H9 (cell line): ENCODE measurements at regions not wholly inside any gene's neighbourhood (a gene's known extent, or its start where the extent isn't known, plus 50 kb on each side); places are given as distances from the start of the nearest gene placed in this dataset.

ENCODE experiments used
- DNase-seq: peaks from one replicate; pipeline ENCODE4 v3.0.0-alpha.2; 2017
- H2AFZ ChIP-seq: one replicate; pipeline ENCODE4 v1.6.1; 2013; ENCODE audit warnings: mild to moderate bottlenecking, low read length, control low read depth, moderate library complexity
- H2AK5ac ChIP-seq: 2 replicates; pipeline ENCODE4 v1.6.1; 2013; ENCODE audit warnings: low read length, control low read depth, mixed read lengths; ENCODE audit not compliant: insufficient read length
- H2BK120ac ChIP-seq: one replicate; pipeline ENCODE4 v1.6.1; 2013; ENCODE audit warnings: low read depth, mild to moderate bottlenecking, low read length, control low read depth, inconsistent platforms; ENCODE audit not compliant: poor library complexity, severe bottlenecking
- H2BK12ac ChIP-seq: 2 replicates; pipeline ENCODE4 v1.6.1; 2013; ENCODE audit warnings: low read length, control low read depth, mixed read lengths, low read depth; ENCODE audit not compliant: insufficient read length
- H2BK15ac ChIP-seq: 2 replicates; pipeline ENCODE4 v1.6.1; 2013; ENCODE audit warnings: low read depth, low read length, control low read depth
- H2BK20ac ChIP-seq: one replicate; pipeline ENCODE4 v1.6.1; 2013; ENCODE audit warnings: low read depth, mild to moderate bottlenecking, low read length, control low read depth, inconsistent platforms; ENCODE audit not compliant: poor library complexity, severe bottlenecking
- H2BK5ac ChIP-seq: 2 replicates; pipeline ENCODE4 v1.6.1; 2013; ENCODE audit warnings: low read length, control low read depth, mixed read lengths; ENCODE audit not compliant: insufficient read length
- H3K14ac ChIP-seq: 2 replicates; pipeline ENCODE4 v1.6.1; 2013; ENCODE audit warnings: low read length, control low read depth; ENCODE audit not compliant: insufficient read depth
- H3K18ac ChIP-seq: 2 replicates; pipeline ENCODE4 v1.6.1; 2013; ENCODE audit warnings: low read depth, mild to moderate bottlenecking, mixed read lengths, low read length, control low read depth; ENCODE audit not compliant: insufficient read length
- H3K23ac ChIP-seq: 2 replicates; pipeline ENCODE4 v1.6.1; 2013; ENCODE audit warnings: low read length, control low read depth, mixed read lengths, low read depth; ENCODE audit not compliant: insufficient read length
- H3K23me2 ChIP-seq: 2 replicates; pipeline ENCODE4 v1.6.1; 2013; ENCODE audit warnings: low read depth, mild to moderate bottlenecking, mixed read lengths, low read length, control low read depth; ENCODE audit not compliant: insufficient read length, poor library complexity, severe bottlenecking
- H3K27ac ChIP-seq: 2 replicates; pipeline ENCODE4 v1.5.1; 2013; ENCODE audit warnings: low read length, control low read depth, mixed read lengths, low read depth; ENCODE audit not compliant: insufficient read length
- H3K27me3 ChIP-seq: 2 replicates; pipeline ENCODE4 v1.6.1; 2013; ENCODE audit warnings: low read length, control low read depth, inconsistent platforms; ENCODE audit not compliant: insufficient read depth
- H3K4ac ChIP-seq: 2 replicates; pipeline ENCODE4 v1.6.1; 2013; ENCODE audit warnings: low read depth, mild to moderate bottlenecking, control low read depth, inconsistent platforms, low read length, moderate library complexity
- H3K4me1 ChIP-seq: 2 replicates; pipeline ENCODE4 v1.6.1; 2013; ENCODE audit warnings: low read length, control low read depth, inconsistent platforms; ENCODE audit not compliant: insufficient read depth
- H3K4me2 ChIP-seq: 2 replicates; pipeline ENCODE4 v1.6.1; 2013; ENCODE audit warnings: low read length, control low read depth, mixed read lengths; ENCODE audit not compliant: insufficient read length, insufficient read depth
- H3K56ac ChIP-seq: 2 replicates; pipeline ENCODE4 v1.6.1; 2013; ENCODE audit warnings: low read depth, mild to moderate bottlenecking, mixed read lengths, low read length, control low read depth; ENCODE audit not compliant: insufficient read length
- H3K79me1 ChIP-seq: 2 replicates; pipeline ENCODE4 v1.6.1; 2013; ENCODE audit warnings: low read depth, mild to moderate bottlenecking, moderate library complexity, low read length, control low read depth, inconsistent platforms; ENCODE audit not compliant: insufficient read depth, poor library complexity, severe bottlenecking
- H3K79me2 ChIP-seq: 2 replicates; pipeline ENCODE4 v1.6.1; 2013; ENCODE audit warnings: low read length, control low read depth, inconsistent platforms; ENCODE audit not compliant: insufficient read depth
- H3K9ac ChIP-seq: 2 replicates; pipeline ENCODE4 v1.6.1; 2013; ENCODE audit warnings: low read length, control low read depth, mixed read lengths; ENCODE audit not compliant: insufficient read length; ENCODE audit errors: extremely low read depth
- H3K9me3 ChIP-seq: one replicate; pipeline ENCODE4 v1.6.1; 2013; ENCODE audit warnings: low read depth, low read length, inconsistent platforms; ENCODE audit not compliant: control insufficient read depth
- H3T11ph ChIP-seq: one replicate; pipeline ENCODE4 v1.6.1; 2013; ENCODE audit warnings: mild to moderate bottlenecking, low read length, control low read depth, inconsistent platforms
- H4K20me1 ChIP-seq: one replicate; pipeline ENCODE4 v1.6.1; 2013; ENCODE audit not compliant: control insufficient read depth, insufficient read length, insufficient read depth
- H4K5ac ChIP-seq: 2 replicates; pipeline ENCODE4 v1.6.1; 2013; ENCODE audit warnings: low read depth, mild to moderate bottlenecking, mixed read lengths, low read length, control low read depth; ENCODE audit not compliant: insufficient read length
- H4K8ac ChIP-seq: replicated peaks from 2 replicates; pipeline ENCODE4 v1.6.1; 2013; ENCODE audit warnings: low read length, control low read depth, mixed read lengths, low read depth; ENCODE audit not compliant: insufficient read length
- H4K91ac ChIP-seq: 2 replicates; pipeline ENCODE4 v1.6.1; 2013; ENCODE audit warnings: low read depth, mild to moderate bottlenecking, moderate library complexity, mixed read lengths, low read length, control low read depth; ENCODE audit not compliant: insufficient read length
- H3K27ac Mint-ChIP-seq, 3 experiments: 2 replicates in 2 of 3; 3 replicates in 1 of 3; pipeline ENCODE4 v1.8.0; 2020 to 2021; ENCODE audit warnings: mixed read lengths in 3 of 3, mild to moderate bottlenecking in 1 of 3, moderate library complexity in 1 of 3
- H3K27me3 Mint-ChIP-seq: 2 replicates; pipeline ENCODE4 v1.8.0; 2021; ENCODE audit warnings: low read depth, mild to moderate bottlenecking, moderate library complexity, mixed read lengths
- H3K36me3 Mint-ChIP-seq, 3 experiments: 2 replicates in 2 of 3; 3 replicates in 1 of 3; pipeline ENCODE4 v1.8.0; 2020 to 2021; ENCODE audit warnings: low read depth in 3 of 3, mixed read lengths in 3 of 3; ENCODE audit not compliant: insufficient read depth in 1 of 3
- H3K4me1 Mint-ChIP-seq, 2 experiments: 2 replicates each; pipeline ENCODE4 v1.8.0; 2020; ENCODE audit warnings: mixed read lengths in 2 of 2
- H3K4me3 Mint-ChIP-seq, 2 experiments: 2 replicates in 1 of 2; 3 replicates in 1 of 2; pipeline ENCODE4 v1.8.0; 2020 to 2021; ENCODE audit warnings: mild to moderate bottlenecking in 2 of 2, mixed read lengths in 2 of 2, moderate library complexity in 1 of 2
- H3K9me3 Mint-ChIP-seq, 2 experiments: 2 replicates in 1 of 2; 3 replicates in 1 of 2; pipeline ENCODE4 v1.8.0; 2020; ENCODE audit warnings: mild to moderate bottlenecking in 2 of 2, mixed read lengths in 2 of 2, moderate library complexity in 1 of 2
- WGBS: extraction: QIAGEN DNeasy Blood & Tissue Kit; methylation state at CpG from one replicate; pipeline ENCODE4 v1.1.7; 2013; ENCODE audit warnings: missing lambda C conversion rate, low lambda C conversion rate, mixed read lengths; ENCODE audit not compliant: insufficient read length; ENCODE audit errors: extremely low coverage; 5-methylcytosine and 5-hydroxymethylcytosine counted together
- TF ChIP-seq, protein P1 (sequence below): fragments of 200-600 bp; sonication (generic); conservative IDR thresholded peaks from 3 replicates; pipeline ENCODE4 v1.8.0; 2021; ENCODE audit warnings: antibody characterized with exemption, mild to moderate bottlenecking

DNA sequence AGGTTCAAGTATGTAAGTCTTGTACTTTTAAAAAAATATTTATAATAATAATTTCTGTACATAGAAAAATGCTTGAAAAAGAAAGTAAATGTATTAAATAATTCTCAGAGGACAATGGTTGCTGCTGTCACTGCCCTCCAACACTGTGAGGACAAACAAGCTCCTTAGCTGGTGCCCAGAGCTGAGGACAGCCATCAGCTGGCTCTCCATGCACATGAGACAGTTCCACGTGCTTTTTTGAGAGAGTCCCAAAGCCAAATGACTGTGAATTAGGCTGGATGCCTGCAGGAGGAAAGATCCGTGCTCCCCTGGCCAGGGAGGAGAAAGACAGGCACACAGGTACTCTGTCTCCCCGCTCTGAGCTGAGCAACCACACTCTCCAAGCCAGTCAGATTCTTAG lies 115.5 kb upstream of the IRX5 start:
- TF ChIP-seq, protein P1, sequence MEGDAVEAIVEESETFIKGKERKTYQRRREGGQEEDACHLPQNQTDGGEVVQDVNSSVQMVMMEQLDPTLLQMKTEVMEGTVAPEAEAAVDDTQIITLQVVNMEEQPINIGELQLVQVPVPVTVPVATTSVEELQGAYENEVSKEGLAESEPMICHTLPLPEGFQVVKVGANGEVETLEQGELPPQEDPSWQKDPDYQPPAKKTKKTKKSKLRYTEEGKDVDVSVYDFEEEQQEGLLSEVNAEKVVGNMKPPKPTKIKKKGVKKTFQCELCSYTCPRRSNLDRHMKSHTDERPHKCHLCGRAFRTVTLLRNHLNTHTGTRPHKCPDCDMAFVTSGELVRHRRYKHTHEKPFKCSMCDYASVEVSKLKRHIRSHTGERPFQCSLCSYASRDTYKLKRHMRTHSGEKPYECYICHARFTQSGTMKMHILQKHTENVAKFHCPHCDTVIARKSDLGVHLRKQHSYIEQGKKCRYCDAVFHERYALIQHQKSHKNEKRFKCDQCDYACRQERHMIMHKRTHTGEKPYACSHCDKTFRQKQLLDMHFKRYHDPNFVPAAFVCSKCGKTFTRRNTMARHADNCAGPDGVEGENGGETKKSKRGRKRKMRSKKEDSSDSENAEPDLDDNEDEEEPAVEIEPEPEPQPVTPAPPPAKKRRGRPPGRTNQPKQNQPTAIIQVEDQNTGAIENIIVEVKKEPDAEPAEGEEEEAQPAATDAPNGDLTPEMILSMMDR: no peak
- H2BK12ac ChIP-seq: no peak overlapping the region
- H3K14ac ChIP-seq: no peak overlapping the region
- no peak overlapping the region for H4K8ac ChIP-seq
- no peaks in the 10 kb centered on the region for H3K79me1 ChIP-seq
- H3K9ac ChIP-seq: no peak overlapping the region
- no peak overlapping the region for H3K4ac ChIP-seq
- H2AFZ ChIP-seq: no peak overlapping the region
- H3K27me3 ChIP-seq: no peaks in the 10 kb centered on the region
- H3K9me3 Mint-ChIP-seq: no peaks in the 10 kb centered on the region; a peak in 1 of 5 replicates
- H3K4me1 Mint-ChIP-seq: peaks cover 43 to 46% of the 10 kb centered on the region in 2 experiments
- no peak overlapping the region for H2AK5ac ChIP-seq
- H3T11ph ChIP-seq: no peak overlapping the region
- no peak overlapping the region for H3K23ac ChIP-seq
- H4K5ac ChIP-seq: no peak overlapping the region
- no peak overlapping the region for H2BK20ac ChIP-seq
- H4K20me1 ChIP-seq: no peaks in the 10 kb centered on the region
- H3K27ac ChIP-seq: no peak overlapping the region
- no peak overlapping the region for H4K91ac ChIP-seq
- H3K4me3 Mint-ChIP-seq: no peak overlapping the region
- H3K79me2 ChIP-seq: no peaks in the 10 kb centered on the region
- H3K18ac ChIP-seq: no peak overlapping the region
- no peak for DNase-seq
- no peak overlapping the region for H3K56ac ChIP-seq
- H3K36me3 Mint-ChIP-seq: no peaks in the 10 kb centered on the region
- no peak overlapping the region for H3K4me2 ChIP-seq
- H3K23me2 ChIP-seq: no peaks in the 10 kb centered on the region
- no peaks in the 10 kb centered on the region for H3K27me3 Mint-ChIP-seq
- H3K4me1 ChIP-seq: peaks cover 9% of the 10 kb centered on the region
- H2BK5ac ChIP-seq: no peak overlapping the region
- no peak overlapping the region for H2BK15ac ChIP-seq
- H3K27ac Mint-ChIP-seq: no peak overlapping the region
- no CpG with 5 or more reads among the region's 3 CpGs for WGBS
- H2BK120ac ChIP-seq: no peak overlapping the region
- no peaks in the 10 kb centered on the region for H3K9me3 ChIP-seq
